Activated naive CD8-positive, alpha-beta T cell treated with anti-CD3 and anti-CD28 coated beads, Interleukin-2, amount 10 ng/mL, durations not matched to agents 7 days and 5 days (primary cell): ENCODE measurements at regions not wholly inside any gene's neighbourhood (a gene's known extent, or its start where the extent isn't known, plus 50 kb on each side); places are given as distances from the start of the nearest gene placed in this dataset.
"Not testable (repeated sequence)": the region's sequence is repeated elsewhere in the genome, so short reads cannot be mapped to it uniquely, and the experiment has no call there.

Source experiments
- ATAC-seq: fragments of 150-1000 bp; cut with Tn5 transposase; one replicate; pipeline ENCODE4 v1.10.0; 2021; ENCODE audit warnings: low read depth, moderate library complexity
- POLR2A ChIA-PET: fragments of 350-600 bp; sonication (Branson Sonifier 250); formaldehyde crosslinking; loops from one replicate; lab custom pipeline; 2021; ENCODE audit warnings: antibody characterized with exemption; lab: Charles Lee
- DNase-seq: peaks from one replicate; pipeline ENCODE4 v3.0.0; 2021
- H3K27ac Mint-ChIP-seq: one replicate; pipeline ENCODE4 v1.8.0; 2022; ENCODE audit warnings: mild to moderate bottlenecking, mixed read lengths
- H3K27me3 Mint-ChIP-seq: one replicate; pipeline ENCODE4 v1.8.0; 2022; ENCODE audit warnings: mild to moderate bottlenecking, moderate library complexity, mixed read lengths
- H3K36me3 Mint-ChIP-seq: one replicate; pipeline ENCODE4 v1.8.0; 2021; ENCODE audit warnings: mild to moderate bottlenecking, mixed read lengths
- H3K4me1 Mint-ChIP-seq: one replicate; pipeline ENCODE4 v1.8.0; 2021; ENCODE audit warnings: mixed read lengths
- H3K4me3 Mint-ChIP-seq: one replicate; pipeline ENCODE4 v1.8.0; 2022; ENCODE audit warnings: mild to moderate bottlenecking, moderate library complexity, mixed read lengths
- H3K9me3 Mint-ChIP-seq: one replicate; pipeline ENCODE4 v1.8.0; 2021; ENCODE audit warnings: mixed read lengths

DNA sequence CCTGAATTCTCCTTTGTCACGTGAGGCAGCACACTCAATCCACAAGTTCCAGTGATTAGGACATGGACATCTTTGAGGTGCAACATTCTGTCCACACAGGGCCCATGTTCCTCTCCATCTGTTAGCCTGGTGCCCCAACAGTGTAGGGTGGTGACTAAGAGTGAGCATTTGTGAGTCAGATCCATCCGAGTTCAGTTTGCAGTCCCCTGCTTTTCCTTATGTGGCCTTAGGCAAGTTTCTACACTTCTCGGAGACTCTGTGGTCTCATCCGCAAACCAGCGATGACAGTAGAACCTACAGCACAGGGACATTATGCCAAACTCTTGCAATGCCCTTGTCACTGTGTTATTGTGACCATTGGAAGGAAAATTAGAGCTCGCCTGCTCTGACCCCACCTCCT lies 178.7 kb upstream of the CDH4 start:
- DNase-seq (no peak), ATAC-seq (no peak)
- Mint-ChIP-seq H3K4me1 (no peaks in the 10 kb centered on the region), H3K36me3 (no peaks in the 10 kb centered on the region), H3K27me3 (peaks cover 2% of the 10 kb centered on the region), H3K27ac (no peak overlapping the region), H3K4me3 (no peak overlapping the region), H3K9me3 (no peaks in the 10 kb centered on the region)
- POLR2A ChIA-PET: no interaction called here

DNA sequence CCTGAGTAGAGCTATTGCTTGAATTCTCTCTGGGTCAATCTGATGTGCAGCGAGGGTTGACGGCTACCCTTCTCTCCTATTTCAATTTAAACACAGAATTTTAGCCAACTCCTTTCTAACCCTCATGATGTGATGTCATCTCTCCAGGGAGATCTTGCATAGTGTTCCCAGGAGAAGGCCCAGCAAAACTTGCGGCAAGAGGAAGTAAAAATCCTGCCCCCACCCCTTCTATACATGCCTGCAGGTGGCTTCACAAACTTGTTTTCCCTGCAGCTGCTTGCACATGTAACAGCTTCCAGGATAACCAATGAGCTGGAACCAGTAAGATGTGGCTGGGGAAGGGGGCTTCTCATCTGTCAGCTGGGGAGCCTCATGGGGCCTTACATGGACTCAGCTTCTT lies 169.3 kb upstream of the CDH4 start:
- POLR2A ChIA-PET: no interaction called here
- Mint-ChIP-seq H3K4me1 (no peaks in the 10 kb centered on the region), H3K9me3 (peaks cover 3% of the 10 kb centered on the region), H3K27ac (no peak overlapping the region), H3K4me3 (no peak overlapping the region), H3K27me3 (no peaks in the 10 kb centered on the region), H3K36me3 (no peaks in the 10 kb centered on the region)
- DNase-seq (no peak), ATAC-seq (no peak)

GRCh38 chr20:61083431-61083830 lies 168.6 kb upstream of the CDH4 start:
- Mint-ChIP-seq H3K9me3 (peaks cover 5% of the 10 kb centered on the region), H3K4me3 (no peak overlapping the region), H3K27ac (no peak overlapping the region), H3K36me3 (no peaks in the 10 kb centered on the region), H3K4me1 (no peaks in the 10 kb centered on the region), H3K27me3 (no peaks in the 10 kb centered on the region)
- DNase-seq: no peak
- no peak for ATAC-seq
- POLR2A ChIA-PET: no interaction called here

DNA sequence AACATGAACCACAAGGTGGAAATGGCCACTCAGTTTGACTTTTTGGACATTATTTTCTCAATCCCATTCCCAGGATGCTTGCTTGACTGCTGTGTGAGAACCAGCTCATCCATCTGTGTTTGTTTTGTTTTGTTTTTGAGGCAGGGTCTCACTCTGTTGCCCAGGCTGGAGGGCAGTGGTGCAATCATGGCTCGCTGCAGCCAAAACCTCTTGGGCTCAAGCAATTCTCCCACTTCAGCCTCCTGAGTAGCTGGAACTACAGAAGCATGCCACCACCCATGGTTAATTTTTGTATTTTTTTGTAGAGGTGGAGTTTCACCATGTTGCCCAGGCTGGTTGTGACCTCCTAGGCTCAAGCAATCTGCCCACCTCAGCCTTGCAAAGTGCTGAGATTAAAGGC lies 166.0 kb upstream of the CDH4 start:
- POLR2A ChIA-PET: no interaction called here
- Mint-ChIP-seq H3K4me3 (no peak overlapping the region), H3K9me3 (peaks cover 6% of the 10 kb centered on the region), H3K27ac (no peak overlapping the region), H3K36me3 (no peaks in the 10 kb centered on the region), H3K4me1 (no peaks in the 10 kb centered on the region), H3K27me3 (no peaks in the 10 kb centered on the region)
- no peak for ATAC-seq
- no peak for DNase-seq

- no peaks in the 10 kb centered on the region for H3K27me3 Mint-ChIP-seq
- ATAC-seq (no peak), DNase-seq (no peak)
- no peak overlapping the region for H3K27ac Mint-ChIP-seq
- POLR2A ChIA-PET: no interaction called here
- H3K4me1 Mint-ChIP-seq: no peaks in the 10 kb centered on the region
- H3K4me3 Mint-ChIP-seq: no peak overlapping the region
- peaks cover 8% of the 10 kb centered on the region for H3K9me3 Mint-ChIP-seq
- no peaks in the 10 kb centered on the region for H3K36me3 Mint-ChIP-seq
Observed at GRCh38 chr20:61090541-61090940, 161.5 kb upstream of the CDH4 start.

DNA sequence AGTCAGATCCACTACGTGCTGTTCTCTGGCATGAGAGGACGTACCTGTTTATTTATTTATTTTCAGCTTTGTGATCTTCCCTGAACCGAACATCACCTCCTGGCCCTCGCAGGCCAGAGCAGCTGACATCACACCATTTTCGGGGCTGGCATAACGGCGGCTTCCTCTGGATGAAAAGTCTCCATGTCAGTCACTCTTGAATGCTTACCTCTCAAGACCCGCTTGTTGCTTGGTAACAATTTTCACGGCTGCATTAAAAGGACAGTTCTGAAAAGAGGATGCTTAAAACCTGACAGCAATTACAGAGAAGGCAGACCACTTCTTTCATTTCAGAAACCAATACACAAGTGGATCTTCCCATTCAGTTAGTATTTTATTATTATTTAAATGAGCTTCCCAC lies 159.8 kb upstream of the CDH4 start:
- Mint-ChIP-seq H3K27me3 (no peaks in the 10 kb centered on the region), H3K27ac (no peak overlapping the region), H3K9me3 (peaks cover 13% of the 10 kb centered on the region), H3K4me1 (no peaks in the 10 kb centered on the region), H3K36me3 (no peaks in the 10 kb centered on the region), H3K4me3 (no peak overlapping the region)
- POLR2A ChIA-PET: no interaction called here
- ATAC-seq (no peak), DNase-seq (no peak)

DNA sequence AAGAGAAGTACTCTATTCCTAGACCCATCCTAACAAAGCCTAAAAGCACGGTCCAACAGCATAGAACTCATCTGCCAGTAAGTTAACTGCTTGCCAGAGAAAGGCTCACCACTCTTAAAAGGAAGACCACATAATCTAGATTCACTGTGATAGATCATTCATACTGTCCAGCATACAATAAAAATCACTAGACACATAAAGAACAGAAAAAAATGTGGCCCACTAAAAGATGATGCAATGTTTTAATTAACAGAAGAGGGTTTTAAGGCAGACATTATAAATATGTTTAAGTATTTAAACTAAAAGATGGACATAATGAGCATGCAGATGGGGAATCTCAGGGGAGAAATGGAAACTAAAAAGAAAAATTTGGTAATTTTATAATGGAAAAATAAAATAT lies 157.5 kb upstream of the CDH4 start:
- no peaks in the 10 kb centered on the region for H3K4me1 Mint-ChIP-seq
- no peak for ATAC-seq
- no peaks in the 10 kb centered on the region for H3K36me3 Mint-ChIP-seq
- H3K4me3 Mint-ChIP-seq: no peak overlapping the region
- no peak for DNase-seq
- no peaks in the 10 kb centered on the region for H3K27me3 Mint-ChIP-seq
- no peak overlapping the region for H3K27ac Mint-ChIP-seq
- H3K9me3 Mint-ChIP-seq: peaks cover 9% of the 10 kb centered on the region
- POLR2A ChIA-PET: no interaction called here

DNA sequence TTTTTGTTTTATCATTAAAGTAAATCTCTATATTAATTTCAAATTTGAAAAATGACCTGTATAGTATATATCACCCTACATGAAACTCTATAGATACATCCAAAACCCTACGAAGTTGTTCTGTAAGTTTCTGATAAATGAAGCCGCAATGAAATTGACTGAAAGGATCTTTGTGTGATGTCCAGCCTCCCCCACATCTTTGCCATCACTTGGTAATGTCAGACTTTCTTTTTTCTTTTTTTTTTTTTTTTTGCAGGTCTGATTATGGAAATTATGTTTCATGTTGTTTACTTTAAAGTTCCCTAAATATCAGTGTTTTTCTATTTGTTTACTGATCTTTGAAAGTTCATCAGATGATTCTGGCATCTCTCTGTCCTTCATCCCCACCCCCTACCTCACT lies 155.6 kb upstream of the CDH4 start:
- ATAC-seq: no peak
- POLR2A ChIA-PET: no interaction called here
- no peak overlapping the region for H3K27ac Mint-ChIP-seq

GRCh38 chr20:61099806-61100205 lies 152.3 kb upstream of the CDH4 start:
- H3K9me3 Mint-ChIP-seq: peaks cover 7% of the 10 kb centered on the region

More for the DNA sequence above, 155.6 kb upstream of the CDH4 start:
- Mint-ChIP-seq H3K4me1 (peaks cover 2% of the 10 kb centered on the region), H3K36me3 (no peaks in the 10 kb centered on the region), H3K9me3 (peaks cover 10% of the 10 kb centered on the region), H3K4me3 (no peak overlapping the region), H3K27me3 (peaks cover 2% of the 10 kb centered on the region)
- DNase-seq: no peak

DNA sequence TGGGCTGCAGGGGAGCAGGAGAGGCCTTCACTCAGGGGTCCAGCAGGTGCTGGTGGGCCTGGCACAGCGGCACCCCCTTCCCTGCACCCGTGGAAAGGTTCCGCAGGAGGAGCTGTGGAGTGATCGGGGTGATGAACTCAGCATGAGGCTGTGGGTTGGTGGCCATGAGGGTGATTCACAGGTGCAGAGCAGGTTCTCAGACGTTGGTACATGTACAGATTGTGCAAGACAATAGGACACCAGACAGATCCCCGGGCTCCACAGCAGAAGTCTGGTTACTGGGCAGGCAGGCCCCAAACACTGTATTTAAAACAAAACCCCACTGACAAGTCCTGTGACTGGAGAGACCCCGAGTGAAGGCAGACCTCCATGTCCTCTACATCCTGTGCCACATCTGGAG lies 151.6 kb upstream of the CDH4 start:
- no peak for ATAC-seq
- Mint-ChIP-seq H3K4me1 (peaks cover 2% of the 10 kb centered on the region), H3K4me3 (no peak overlapping the region), H3K27ac (no peak overlapping the region), H3K36me3 (no peaks in the 10 kb centered on the region), H3K27me3 (peaks cover 6% of the 10 kb centered on the region), H3K9me3 (peaks cover 7% of the 10 kb centered on the region)
- POLR2A ChIA-PET: no interaction called here
- DNase-seq: no peak

More at GRCh38 chr20:61099806-61100205, 152.3 kb upstream of the CDH4 start:
- Mint-ChIP-seq H3K27me3 (peaks cover 6% of the 10 kb centered on the region), H3K4me3 (no peak overlapping the region), H3K4me1 (peaks cover 2% of the 10 kb centered on the region), H3K27ac (no peak overlapping the region), H3K36me3 (no peaks in the 10 kb centered on the region)
- POLR2A ChIA-PET: no interaction called here
- ATAC-seq (no peak), DNase-seq (no peak)

DNA sequence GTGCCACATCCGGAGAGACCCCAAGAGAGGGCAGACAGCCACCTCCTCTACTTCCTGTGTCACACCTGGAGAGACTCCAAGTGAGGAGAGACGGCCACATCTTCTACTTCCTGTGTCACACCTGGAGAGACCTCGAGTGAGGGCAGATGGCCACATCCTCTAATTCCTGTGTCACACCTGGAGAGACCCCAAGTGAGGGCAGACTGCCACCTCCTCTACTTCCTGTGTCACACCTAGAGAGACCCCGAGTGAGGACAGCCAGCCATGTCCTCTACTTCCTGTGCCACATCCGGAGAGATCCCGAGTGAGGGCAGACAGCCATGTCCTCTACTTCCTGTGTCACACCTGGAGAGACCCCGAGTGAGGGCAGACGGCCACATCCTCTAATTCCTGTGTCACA lies 150.7 kb upstream of the CDH4 start:
- ATAC-seq, H3K36me3 Mint-ChIP-seq, H3K4me3 Mint-ChIP-seq, POLR2A ChIA-PET, H3K4me1 Mint-ChIP-seq, H3K27me3 Mint-ChIP-seq, H3K9me3 Mint-ChIP-seq, DNase-seq: not testable (repeated sequence)
- H3K27ac Mint-ChIP-seq: peak overlapping the region; percentile 45

DNA sequence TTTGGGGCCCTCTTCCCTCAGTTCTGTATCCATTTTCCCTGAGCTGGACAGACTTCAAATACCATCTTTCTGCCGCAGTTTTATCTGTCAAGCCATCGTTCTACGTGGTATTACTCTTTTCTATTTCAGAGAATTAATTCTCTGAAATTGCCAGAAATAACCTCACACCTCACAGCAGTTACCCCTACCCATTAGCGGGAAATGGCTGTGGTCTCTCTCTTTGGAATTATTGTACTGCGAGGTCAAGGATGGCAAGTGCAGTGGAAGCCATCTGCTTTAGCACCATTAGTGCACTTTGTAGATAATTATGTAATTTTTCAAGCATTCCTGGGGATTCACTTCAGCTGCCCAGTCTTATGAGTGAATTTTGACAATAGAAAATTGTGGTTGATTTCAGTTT lies 147.8 kb upstream of the CDH4 start:
- POLR2A ChIA-PET: no interaction called here
- H3K36me3 Mint-ChIP-seq: no peaks in the 10 kb centered on the region
- H3K27ac Mint-ChIP-seq: no peak overlapping the region
- DNase-seq (no peak), ATAC-seq (no peak)
- H3K4me3 Mint-ChIP-seq: no peak overlapping the region
- peaks cover 6% of the 10 kb centered on the region for H3K27me3 Mint-ChIP-seq
- H3K9me3 Mint-ChIP-seq: peaks cover 2% of the 10 kb centered on the region
- peaks cover 2% of the 10 kb centered on the region for H3K4me1 Mint-ChIP-seq

DNA sequence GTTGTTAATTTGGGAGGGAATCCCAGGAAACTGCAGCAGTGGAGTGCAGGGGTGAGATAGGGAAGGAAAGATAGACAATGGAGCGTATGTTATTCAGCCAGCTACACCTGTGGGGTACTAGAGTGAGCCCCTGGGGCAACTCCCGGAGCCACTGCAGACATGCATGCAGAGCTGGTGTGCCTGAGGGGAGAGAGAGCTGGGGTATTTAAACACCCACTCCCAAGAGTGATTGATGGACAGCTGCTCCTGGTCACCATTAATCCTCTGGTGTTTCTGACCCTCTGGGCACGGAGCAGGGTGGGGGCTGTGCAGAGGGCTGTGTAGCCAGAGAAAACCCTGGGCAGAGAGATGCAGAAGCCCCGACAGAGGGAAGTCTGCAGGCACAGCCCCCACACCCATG lies 146.7 kb upstream of the CDH4 start:
- ATAC-seq (no peak), DNase-seq (no peak)
- Mint-ChIP-seq H3K9me3 (peaks cover 2% of the 10 kb centered on the region), H3K27me3 (peaks cover 6% of the 10 kb centered on the region), H3K36me3 (no peaks in the 10 kb centered on the region), H3K4me1 (peaks cover 2% of the 10 kb centered on the region), H3K4me3 (no peak overlapping the region), H3K27ac (no peak overlapping the region)
- POLR2A ChIA-PET: no interaction called here

GRCh38 chr20:61106438-61106837 lies 145.6 kb upstream of the CDH4 start:
- no peak overlapping the region for H3K27ac Mint-ChIP-seq
- DNase-seq: no peak
- no peaks in the 10 kb centered on the region for H3K4me1 Mint-ChIP-seq
- H3K27me3 Mint-ChIP-seq: peaks cover 4% of the 10 kb centered on the region
- peaks cover under 1% of the 10 kb centered on the region for H3K9me3 Mint-ChIP-seq
- H3K36me3 Mint-ChIP-seq: no peaks in the 10 kb centered on the region
- POLR2A ChIA-PET: no interaction called here
- no peak for ATAC-seq
- H3K4me3 Mint-ChIP-seq: no peak overlapping the region

DNA sequence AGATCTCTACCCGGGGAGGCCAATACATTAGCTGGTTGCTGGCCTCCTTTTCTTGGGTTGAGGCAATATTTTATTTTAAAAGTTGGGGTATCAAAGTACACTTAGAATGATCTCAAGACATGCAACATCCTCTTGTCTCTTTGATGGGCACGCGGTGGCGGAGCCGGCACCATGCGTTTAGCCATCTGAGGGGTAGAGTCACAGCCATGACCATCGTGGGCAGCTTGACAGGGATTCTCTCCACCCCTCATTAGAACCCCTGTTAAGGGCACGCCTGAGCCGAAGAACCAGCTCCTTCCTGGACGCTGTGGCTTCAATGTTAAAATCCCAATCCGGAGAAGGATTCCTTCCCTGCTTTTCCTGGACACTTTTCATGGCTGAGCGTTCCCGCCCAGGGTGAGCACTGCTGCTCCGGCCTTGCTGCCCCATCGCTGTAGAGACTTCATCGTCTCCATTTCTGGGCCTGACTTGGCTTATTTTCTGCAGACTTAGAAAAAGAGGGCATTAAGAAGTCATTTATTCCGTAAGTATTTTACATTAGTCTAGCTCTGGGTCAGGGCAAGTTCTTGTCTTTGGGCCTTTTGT lies 142.7 kb upstream of the CDH4 start:
- Mint-ChIP-seq H3K27me3 (no peaks in the 10 kb centered on the region), H3K4me3 (no peak overlapping the region), H3K27ac (no peak overlapping the region), H3K4me1 (no peaks in the 10 kb centered on the region), H3K36me3 (no peaks in the 10 kb centered on the region), H3K9me3 (no peaks in the 10 kb centered on the region)
- DNase-seq (no peak), ATAC-seq (no peak)
- POLR2A ChIA-PET: no interaction called here
